GM23248 (cell line): ENCODE measurements at regions not wholly inside any gene's neighbourhood (a gene's known extent, or its start where the extent isn't known, plus 50 kb on each side); places are given as distances from the start of the nearest gene placed in this dataset.

Experiments
- DNase-seq: peaks from one replicate; pipeline ENCODE4 v3.0.0-alpha.2; 2015
- H2AFZ ChIP-seq: fragments of 200-600 bp; sonication (generic); 2 replicates; pipeline ENCODE4 v1.6.1; 2016; ENCODE audit warnings: antibody characterized with exemption
- H3F3A ChIP-seq: fragments of 200-600 bp; sonication (generic); 2 replicates; pipeline ENCODE4 v1.6.1; 2016; ENCODE audit warnings: mild to moderate bottlenecking, antibody characterized with exemption, mixed run types; ENCODE audit not compliant: insufficient read depth
- H3K27ac ChIP-seq: fragments of 200-600 bp; sonication (generic); 2 replicates; pipeline ENCODE4 v1.5.1; 2016; ENCODE audit warnings: mild to moderate bottlenecking
- H3K27me3 ChIP-seq: fragments of 200-600 bp; sonication (generic); replicated peaks from 2 replicates; pipeline ENCODE4 v1.6.1; 2016; ENCODE audit warnings: mild to moderate bottlenecking; ENCODE audit not compliant: insufficient read depth
- H3K36me3 ChIP-seq: fragments of 200-600 bp; sonication (generic); 2 replicates; pipeline ENCODE4 v1.6.1; 2016; ENCODE audit warnings: low read depth, mild to moderate bottlenecking
- H3K4me1 ChIP-seq: fragments of 200-600 bp; sonication (generic); 2 replicates; pipeline ENCODE4 v1.6.1; 2016; ENCODE audit warnings: mild to moderate bottlenecking; ENCODE audit not compliant: insufficient read depth
- H3K4me2 ChIP-seq: fragments of 200-600 bp; sonication (generic); one replicate; pipeline ENCODE4 v1.6.1; 2016; ENCODE audit warnings: mild to moderate bottlenecking; ENCODE audit not compliant: unreplicated experiment
- H3K4me3 ChIP-seq: fragments of 200-600 bp; sonication (generic); 2 replicates; pipeline ENCODE4 v1.5.1; 2016; ENCODE audit warnings: mild to moderate bottlenecking
- H3K79me2 ChIP-seq: fragments of 200-600 bp; sonication (generic); 2 replicates; pipeline ENCODE4 v1.6.1; 2016; ENCODE audit warnings: mild to moderate bottlenecking; ENCODE audit not compliant: insufficient read depth
- H3K9ac ChIP-seq: fragments of 200-600 bp; sonication (generic); 2 replicates; pipeline ENCODE4 v1.6.1; 2016; ENCODE audit warnings: mild to moderate bottlenecking
- H3K9me2 ChIP-seq: fragments of 200-600 bp; sonication (generic); 2 replicates; pipeline ENCODE4 v1.6.1; 2016; ENCODE audit warnings: mixed run types, mild to moderate bottlenecking, moderate library complexity; ENCODE audit not compliant: insufficient read depth
- H3K9me3 ChIP-seq: fragments of 200-600 bp; sonication (generic); one replicate; pipeline ENCODE4 v1.6.1; 2017; ENCODE audit warnings: low read depth
- H4K20me1 ChIP-seq: fragments of 200-600 bp; sonication (generic); 2 replicates; pipeline ENCODE4 v1.6.0; 2016; ENCODE audit not compliant: insufficient read depth
- EZH2 ChIP-seq: fragments of 200-600 bp; sonication (generic); IDR thresholded peaks from 2 replicates; pipeline ENCODE4 v1.6.1; 2018; ENCODE audit warnings: antibody characterized with exemption, mild to moderate bottlenecking; ENCODE audit not compliant: insufficient read depth, poor library complexity, severe bottlenecking
- EZH2phosphoT487 ChIP-seq: fragments of 200-600 bp; sonication (generic); IDR thresholded peaks from 2 replicates; pipeline ENCODE4 v1.6.1; 2018; ENCODE audit warnings: antibody characterized with exemption, moderate library complexity, mild to moderate bottlenecking, low read depth; ENCODE audit not compliant: insufficient read depth
- WGBS, 2 experiments: methylation state at CpG; one replicate each; pipeline ENCODE4 v1.1.6; 2015 to 2017; ENCODE audit warnings: low lambda C conversion rate in 2 of 2, low coverage in 1 of 2; ENCODE audit errors: missing lambda C conversion rate in 2 of 2; 5-methylcytosine and 5-hydroxymethylcytosine counted together
- in situ Hi-C: fragments of 300-500 bp; cut with MboI; formaldehyde crosslinking; loops from 2 replicates; pipeline ENCODE4 v1.15.0; 2020

DNA sequence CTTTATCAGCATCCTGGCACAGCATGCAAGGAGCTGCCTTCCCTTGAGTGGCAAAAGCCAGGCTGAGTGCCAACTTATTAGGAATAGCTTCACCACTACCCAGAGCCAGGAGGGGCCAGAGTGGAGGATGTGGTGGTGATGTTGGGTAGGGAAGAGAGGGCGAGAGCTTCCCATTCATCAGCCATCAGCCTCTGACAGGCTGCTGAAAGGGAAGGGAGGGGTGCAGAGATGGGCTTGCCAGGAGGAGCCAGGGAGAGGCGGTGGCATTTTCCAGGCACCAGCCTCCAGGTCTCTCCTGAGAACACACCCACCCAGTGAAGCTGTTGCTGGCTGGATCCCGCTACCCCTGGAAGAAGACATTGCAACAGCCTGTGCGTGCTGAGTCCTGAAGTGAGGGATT, 168.5 kb downstream of the ACTL8 start:
- no peak overlapping the region for H3K4me3 ChIP-seq
- H3K79me2 ChIP-seq: no peaks in the 10 kb centered on the region
- H3K9me3 ChIP-seq: no peaks in the 10 kb centered on the region
- H4K20me1 ChIP-seq: no peaks in the 10 kb centered on the region
- 56 to 59% methylated on average over 4 of the region's 4 CpGs for WGBS, 2 experiments
- DNase-seq: no peak
- no peaks in the 10 kb centered on the region for H3F3A ChIP-seq
- no peaks in the 10 kb centered on the region for H3K9me2 ChIP-seq
- H3K27ac ChIP-seq: no peak overlapping the region
- H3K4me2 ChIP-seq: no peak overlapping the region
- H3K4me1 ChIP-seq: no peaks in the 10 kb centered on the region
- in situ Hi-C loops: loop anchor here (25.0 kb wide), 1 partner anchor 436 kb away; no protein-coding TSS in a partner anchor
- TF ChIP-seq EZH2 (no peak), EZH2phosphoT487 (no peak)
- H3K36me3 ChIP-seq: no peaks in the 10 kb centered on the region
- H2AFZ ChIP-seq: no peak overlapping the region
- no peak overlapping the region for H3K9ac ChIP-seq
- H3K27me3 ChIP-seq: peaks cover 9% of the 10 kb centered on the region; the same call in 1 of the 2 replicates

DNA sequence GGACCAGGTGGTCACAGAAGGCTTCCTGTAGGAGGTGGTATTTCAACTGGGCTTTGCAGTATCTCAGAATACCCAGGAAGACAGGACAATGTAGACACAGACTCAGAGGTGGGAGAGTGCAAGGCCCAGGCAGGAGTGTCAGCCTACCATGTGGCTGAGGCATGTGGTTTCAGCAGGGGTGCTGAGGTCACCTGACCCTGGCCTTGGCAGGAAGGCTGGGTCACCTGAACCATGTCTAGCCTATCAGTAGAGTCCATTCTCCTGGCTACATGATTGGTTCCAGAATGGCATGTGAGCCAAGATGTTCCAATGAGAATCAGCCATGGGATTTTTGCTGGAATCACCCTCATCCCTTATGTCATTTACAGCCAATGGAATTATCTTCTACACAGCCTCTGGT, 169.4 kb downstream of the ACTL8 start:
- no peaks in the 10 kb centered on the region for H3F3A ChIP-seq
- no peaks in the 10 kb centered on the region for H3K4me1 ChIP-seq
- no peaks in the 10 kb centered on the region for H3K9me2 ChIP-seq
- H3K79me2 ChIP-seq: no peaks in the 10 kb centered on the region
- H4K20me1 ChIP-seq: no peaks in the 10 kb centered on the region
- no peaks in the 10 kb centered on the region for H3K9me3 ChIP-seq
- no peak overlapping the region for H3K27ac ChIP-seq
- TF ChIP-seq EZH2phosphoT487: no peak
- no peak for TF ChIP-seq EZH2
- in situ Hi-C loops: loop anchor here (25.0 kb wide), 1 partner anchor 437 kb away; no protein-coding TSS in a partner anchor
- H3K4me3 ChIP-seq: no peak overlapping the region
- H3K27me3 ChIP-seq: peaks cover 11% of the 10 kb centered on the region; the same call in 1 of the 2 replicates
- H3K4me2 ChIP-seq: no peak overlapping the region
- DNase-seq: no peak
- H2AFZ ChIP-seq: no peak overlapping the region
- no peak overlapping the region for H3K9ac ChIP-seq
- no peaks in the 10 kb centered on the region for H3K36me3 ChIP-seq

DNA sequence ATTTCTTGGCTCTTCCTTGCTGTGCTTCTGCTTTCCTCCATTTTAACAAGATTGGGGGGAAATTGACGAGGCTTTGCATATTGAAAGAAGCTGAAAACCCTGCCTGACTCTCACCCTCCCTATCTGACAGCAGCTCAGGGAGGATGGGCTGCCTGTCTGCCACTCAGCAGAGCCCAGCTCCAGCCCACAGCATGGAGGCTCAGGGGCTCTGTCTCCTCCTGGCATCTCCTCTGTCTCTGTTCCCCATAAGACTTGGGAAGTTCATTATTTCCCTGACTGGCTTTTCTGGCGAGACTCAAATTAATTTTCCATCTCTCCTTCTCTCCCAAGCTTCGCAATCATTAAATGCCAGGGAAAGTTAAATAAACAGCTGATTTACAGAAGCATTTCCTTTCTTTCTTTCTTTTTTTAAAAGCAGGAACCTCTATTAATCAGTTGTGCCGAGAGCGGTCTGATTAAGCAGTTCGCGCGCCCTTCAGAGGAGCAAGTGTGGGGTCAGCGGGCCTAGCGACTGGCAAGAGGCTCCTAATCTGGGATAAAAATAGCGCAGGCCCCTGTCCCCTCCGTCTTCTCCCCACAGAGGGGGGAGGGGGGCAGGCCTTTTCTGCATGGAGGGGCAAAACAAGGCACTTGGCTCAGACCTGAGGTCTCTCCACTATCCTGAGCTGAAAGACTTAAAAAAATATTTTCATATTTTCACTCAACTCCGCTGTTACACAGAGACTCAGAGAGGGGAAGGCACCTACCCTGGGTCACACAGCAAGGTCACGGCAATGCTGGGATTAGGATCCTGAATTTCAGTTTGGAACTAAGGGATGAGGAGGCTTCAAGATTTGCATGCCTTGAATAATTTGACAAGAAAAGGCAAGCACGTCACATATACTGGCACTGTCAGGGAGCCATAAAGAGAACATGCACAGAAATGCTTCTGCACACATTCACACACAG, 170.4 kb downstream of the ACTL8 start:
- in situ Hi-C loops: no loop called here
- Histone ChIP-seq H3F3A (no peaks in the 10 kb centered on the region), H3K9me2 (no peaks in the 10 kb centered on the region), H3K27me3 (peaks cover 13% of the 10 kb centered on the region; the same call in 1 of the 2 replicates), H3K9ac (no peak overlapping the region), H3K4me2 (no peak overlapping the region), H3K27ac (no peak overlapping the region), H3K79me2 (no peaks in the 10 kb centered on the region), H2AFZ (no peak overlapping the region), H4K20me1 (no peaks in the 10 kb centered on the region), H3K36me3 (no peaks in the 10 kb centered on the region), H3K9me3 (no peaks in the 10 kb centered on the region), H3K4me1 (no peaks in the 10 kb centered on the region), H3K4me3 (no peak overlapping the region)
- TF ChIP-seq EZH2: no peak
- TF ChIP-seq EZH2phosphoT487: no peak
- no peak for DNase-seq
- WGBS, 2 experiments: 53% methylated on average over 15 of the region's 15 CpGs

DNA sequence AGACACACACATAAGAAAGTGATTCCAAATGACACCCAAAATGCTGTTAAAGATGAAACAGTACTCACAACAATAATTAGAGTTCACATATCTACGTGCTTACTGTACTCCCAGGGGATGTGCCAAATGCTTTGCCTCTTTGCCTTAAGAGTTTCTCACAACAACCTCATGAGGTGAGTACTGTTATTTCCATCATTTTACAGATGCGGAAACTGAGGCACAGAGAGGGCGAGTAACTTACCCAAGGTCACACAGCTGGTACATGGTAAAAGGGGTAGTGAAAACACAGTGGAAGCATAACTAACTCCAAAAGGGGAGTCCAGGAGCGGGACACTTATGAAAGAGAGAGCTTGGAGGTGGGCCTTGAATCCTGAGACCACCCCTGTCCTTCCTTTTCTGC, 171.8 kb downstream of the ACTL8 start:
- in situ Hi-C loops: no loop called here
- no peaks in the 10 kb centered on the region for H4K20me1 ChIP-seq
- no peaks in the 10 kb centered on the region for H3K4me1 ChIP-seq
- no peak overlapping the region for H3K4me2 ChIP-seq
- H3K36me3 ChIP-seq: no peaks in the 10 kb centered on the region
- H2AFZ ChIP-seq: no peak overlapping the region
- H3K27ac ChIP-seq: no peak overlapping the region
- no peaks in the 10 kb centered on the region for H3K9me3 ChIP-seq
- peaks cover 13% of the 10 kb centered on the region; the same call in 1 of the 2 replicates for H3K27me3 ChIP-seq
- no peak overlapping the region for H3K4me3 ChIP-seq
- no peak overlapping the region for H3K9ac ChIP-seq
- no peaks in the 10 kb centered on the region for H3F3A ChIP-seq
- no peak for TF ChIP-seq EZH2
- TF ChIP-seq EZH2phosphoT487: no peak
- DNase-seq: no peak
- WGBS, 2 experiments: 36 to 51% methylated on average over 4 of the region's 4 CpGs
- H3K79me2 ChIP-seq: no peaks in the 10 kb centered on the region
- no peaks in the 10 kb centered on the region for H3K9me2 ChIP-seq
